ENCODE measurements at regions not wholly inside any gene's neighbourhood (a gene's known extent, or its start where the extent isn't known, plus 50 kb on each side); places are given as distances from the start of the nearest gene placed in this dataset.

GRCh38 chr9:104247899-104248460 lies 153.9 kb downstream of the SMC2 start:
- DNase-seq (ENCODE audit: low read depth) = no peak
- no peak for TF ChIP-seq CTCF (IDR thresholded peaks at IDR 0.05; ENCODE audit: insufficient read depth, low read depth, low read length)
- ChIA-PET CTCF (no interaction called here), POLR2A (no interaction called here)
- H3K36me3 ChIP-seq (ENCODE audit: control insufficient read depth, insufficient read depth, low read length) = no peaks in the 10 kb centered on the region
- H3K4me3 ChIP-seq (ENCODE audit: low read depth, low read length) = no peak overlapping the region
- no peaks in the 10 kb centered on the region for H3K27me3 ChIP-seq (ENCODE audit: control insufficient read depth, insufficient read depth, low read length)

GRCh38 chr9:104256031-104256695 lies 162.1 kb downstream of the SMC2 start:
- TF ChIP-seq CTCF (IDR thresholded peaks at IDR 0.05; ENCODE audit: insufficient read depth, low read depth, low read length) = no peak
- ChIA-PET POLR2A (no interaction called here), CTCF (no interaction called here)
- DNase-seq (ENCODE audit: low read depth) = no peak
- Histone ChIP-seq H3K4me3 (ENCODE audit: low read depth, low read length) (no peak overlapping the region), H3K27me3 (ENCODE audit: control insufficient read depth, insufficient read depth, low read length) (no peaks in the 10 kb centered on the region), H3K36me3 (ENCODE audit: control insufficient read depth, insufficient read depth, low read length) (no peaks in the 10 kb centered on the region)

GRCh38 chr9:104256696-104257062 lies 162.6 kb downstream of the SMC2 start:
- ChIA-PET CTCF (no interaction called here), POLR2A (no interaction called here)
- no peak for TF ChIP-seq CTCF (IDR thresholded peaks at IDR 0.05; ENCODE audit: insufficient read depth, low read depth, low read length)
- Histone ChIP-seq H3K36me3 (ENCODE audit: control insufficient read depth, insufficient read depth, low read length) (no peaks in the 10 kb centered on the region), H3K27me3 (ENCODE audit: control insufficient read depth, insufficient read depth, low read length) (no peaks in the 10 kb centered on the region), H3K4me3 (ENCODE audit: low read depth, low read length) (no peak overlapping the region)
- DNase-seq (ENCODE audit: low read depth) = no peak

- CTCF ChIA-PET = no interaction called here
- POLR2A ChIA-PET = no interaction called here
Measured at GRCh38 chr9:104258296-104259011, 164.3 kb downstream of the SMC2 start.

More at GRCh38 chr9:104258296-104259011, 164.3 kb downstream of the SMC2 start:
- Histone ChIP-seq H3K36me3 (ENCODE audit: control insufficient read depth, insufficient read depth, low read length) (no peaks in the 10 kb centered on the region), H3K27me3 (ENCODE audit: control insufficient read depth, insufficient read depth, low read length) (no peaks in the 10 kb centered on the region), H3K4me3 (ENCODE audit: low read depth, low read length) (no peak overlapping the region)
- TF ChIP-seq CTCF (IDR thresholded peaks at IDR 0.05; ENCODE audit: insufficient read depth, low read depth, low read length) = no peak
- no peak for DNase-seq (ENCODE audit: low read depth)

Data from BJ (cell line).